ENCODE measurements at regions not wholly inside any gene's neighbourhood (a gene's known extent, or its start where the extent isn't known, plus 50 kb on each side); places are given as distances from the start of the nearest gene placed in this dataset.

DNA sequence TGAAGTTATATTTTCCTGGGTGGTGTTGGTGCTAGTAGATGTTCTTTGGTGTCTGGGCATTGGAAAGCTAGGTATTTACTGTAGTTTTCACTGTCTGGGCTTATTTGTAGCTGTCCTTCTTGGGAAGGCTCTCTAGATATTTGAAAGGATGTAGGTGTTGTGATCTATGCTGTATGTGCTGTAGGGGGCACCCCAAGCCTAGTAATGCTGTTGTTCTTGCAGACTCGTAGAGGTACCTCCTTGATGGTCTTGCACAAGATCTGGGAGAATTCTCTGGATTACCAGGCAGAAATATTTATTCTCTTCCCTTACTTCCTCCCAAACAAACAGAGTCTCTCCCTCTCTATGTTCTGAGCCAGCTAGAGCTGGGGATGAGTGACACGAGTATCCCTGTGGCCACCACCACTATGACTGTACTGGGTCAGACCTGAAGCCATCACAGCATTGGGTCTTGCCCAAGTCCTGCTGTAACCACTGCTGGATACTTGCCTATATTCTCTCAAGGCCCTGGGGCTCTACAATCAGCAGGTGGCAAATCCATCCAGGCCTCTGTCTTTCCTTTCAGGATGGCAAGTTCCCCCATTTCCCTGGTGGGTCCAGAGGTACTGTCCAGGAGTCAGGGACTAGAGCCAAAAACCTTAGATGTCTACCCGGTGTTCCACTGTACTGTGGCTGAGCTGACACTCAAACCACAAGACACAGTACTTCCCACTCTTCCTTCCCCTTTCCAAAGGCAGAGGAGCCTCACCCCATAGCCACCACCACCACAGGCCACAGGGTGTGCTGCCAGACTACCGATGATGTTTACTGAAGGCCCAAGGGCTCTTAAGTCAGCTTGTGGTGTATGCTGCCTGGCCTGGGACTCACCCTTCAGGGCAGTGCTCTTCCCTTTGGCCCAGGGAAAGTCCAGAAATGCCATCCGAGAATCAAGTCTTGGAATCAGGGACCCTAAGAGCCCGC is 195.2 kb upstream of the DPPA4 start:
- H3K4me1 ChIP-seq (ENCODE audit: insufficient read depth, low read length) = no peaks in the 10 kb centered on the region
- H3K27me3 ChIP-seq (ENCODE audit: insufficient read depth, low read length) = no peaks in the 10 kb centered on the region
- no peak overlapping the region for H3K4me3 ChIP-seq (ENCODE audit: low read length)
- no peaks in the 10 kb centered on the region for H3K9me3 ChIP-seq (ENCODE audit: low read depth, low read length)

DNA sequence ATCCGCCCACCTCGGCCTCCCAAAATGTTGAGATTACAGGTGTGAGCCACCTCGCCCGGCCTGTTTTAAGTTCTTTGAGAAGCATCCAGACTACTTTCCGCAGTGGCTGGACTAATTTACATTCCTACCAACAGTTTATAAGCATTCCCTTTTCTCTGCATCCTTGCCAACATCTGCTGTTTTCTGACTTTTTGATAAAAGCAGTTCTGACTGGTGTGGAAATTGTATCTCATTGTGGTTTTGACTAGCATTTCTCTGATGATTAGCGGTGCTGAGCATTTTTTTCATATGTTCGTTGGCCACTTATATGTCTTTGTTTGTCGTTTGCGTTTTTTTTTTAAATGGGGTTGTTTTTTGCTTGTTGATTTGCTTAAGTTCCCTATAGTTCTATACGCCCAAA is 208.4 kb upstream of the DPPA4 start:
- Histone ChIP-seq H3K27me3 (ENCODE audit: insufficient read depth, low read length) (no peaks in the 10 kb centered on the region), H3K9me3 (ENCODE audit: low read depth, low read length) (no peaks in the 10 kb centered on the region), H3K4me3 (ENCODE audit: low read length) (no peak overlapping the region)

DNA sequence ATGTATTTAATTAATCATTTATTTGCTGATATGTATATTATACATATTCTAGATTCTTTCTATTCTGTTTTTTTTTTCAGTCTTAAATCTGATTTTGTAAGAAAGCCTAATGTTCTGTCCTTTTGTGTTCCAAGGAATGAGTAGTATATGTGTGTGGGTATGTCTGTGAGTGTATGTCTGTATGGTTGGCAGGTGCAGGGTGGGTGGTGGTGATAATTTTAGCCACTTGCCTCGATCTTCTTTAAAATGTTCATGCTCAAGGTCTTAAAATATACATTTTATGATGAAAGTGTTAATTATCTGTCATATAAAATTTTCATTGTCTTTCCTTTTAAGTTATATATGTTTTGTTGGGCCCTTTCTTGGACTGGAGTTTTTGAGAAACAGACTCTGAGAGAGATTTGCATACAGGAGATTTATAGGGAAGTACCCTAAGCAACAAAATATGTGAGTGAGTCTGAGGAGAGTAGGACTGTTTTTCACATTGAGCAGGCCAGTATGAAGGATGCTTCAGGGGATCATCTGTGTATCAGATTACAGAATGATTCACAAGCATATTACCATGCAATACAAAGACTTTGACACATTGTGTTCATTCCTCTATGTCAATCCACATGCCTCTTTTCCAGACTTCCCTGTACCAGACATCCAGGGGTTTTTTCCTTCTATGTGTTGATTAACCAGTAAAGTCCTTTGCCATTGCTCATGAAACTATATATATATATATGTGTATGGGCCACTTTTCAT is 211.0 kb upstream of the DPPA4 start:
- no peaks in the 10 kb centered on the region for H3K27me3 ChIP-seq (ENCODE audit: insufficient read depth, low read length)
- no peaks in the 10 kb centered on the region for H3K4me1 ChIP-seq (ENCODE audit: insufficient read depth, low read length)
- no peaks in the 10 kb centered on the region for H3K9me3 ChIP-seq (ENCODE audit: low read depth, low read length)
- H3K4me3 ChIP-seq (ENCODE audit: low read length) = no peak overlapping the region

More for the DNA sequence above, 208.4 kb upstream of the DPPA4 start:
- H3K4me1 ChIP-seq (ENCODE audit: insufficient read depth, low read length) = no peaks in the 10 kb centered on the region

DNA sequence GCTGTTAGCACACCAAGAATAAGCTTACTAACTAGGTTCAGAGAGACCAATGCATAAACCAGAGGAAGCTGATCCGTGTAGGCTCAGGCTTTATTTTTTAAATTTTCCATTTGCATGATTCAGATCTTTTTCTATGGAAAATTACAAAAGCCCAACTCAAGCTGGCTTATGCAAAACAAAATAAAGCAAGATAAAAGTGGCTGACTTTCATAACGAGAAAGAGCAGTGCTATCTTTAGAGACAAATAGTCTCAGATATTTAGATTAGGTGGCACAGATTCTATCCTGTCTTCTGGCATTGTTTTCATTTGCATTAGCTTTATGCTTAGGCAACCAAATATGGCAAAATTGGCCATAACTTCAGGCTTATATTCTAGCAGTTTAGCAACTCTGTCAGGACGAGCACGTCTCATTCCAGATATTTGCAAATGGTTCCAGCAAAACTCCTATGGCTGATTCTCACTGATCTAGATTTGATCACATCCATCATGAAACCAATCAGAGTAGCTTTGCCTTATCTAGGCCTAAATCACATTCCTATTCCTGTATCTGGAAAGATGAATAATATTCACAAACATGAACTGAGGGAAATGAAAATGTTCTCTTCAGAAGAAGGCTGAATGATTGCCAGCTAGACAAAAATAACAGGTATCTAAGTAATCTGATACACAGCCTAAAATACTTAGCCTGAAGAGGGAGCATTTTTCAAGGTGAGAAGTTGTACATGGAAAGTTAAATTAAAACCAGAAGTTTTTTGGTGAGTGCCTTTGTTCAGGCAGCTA is 216.4 kb upstream of the DPPA4 start:
- Histone ChIP-seq H3K4me1 (ENCODE audit: insufficient read depth, low read length) (no peaks in the 10 kb centered on the region), H3K9me3 (ENCODE audit: low read depth, low read length) (no peaks in the 10 kb centered on the region), H3K4me3 (ENCODE audit: low read length) (no peak overlapping the region)

DNA sequence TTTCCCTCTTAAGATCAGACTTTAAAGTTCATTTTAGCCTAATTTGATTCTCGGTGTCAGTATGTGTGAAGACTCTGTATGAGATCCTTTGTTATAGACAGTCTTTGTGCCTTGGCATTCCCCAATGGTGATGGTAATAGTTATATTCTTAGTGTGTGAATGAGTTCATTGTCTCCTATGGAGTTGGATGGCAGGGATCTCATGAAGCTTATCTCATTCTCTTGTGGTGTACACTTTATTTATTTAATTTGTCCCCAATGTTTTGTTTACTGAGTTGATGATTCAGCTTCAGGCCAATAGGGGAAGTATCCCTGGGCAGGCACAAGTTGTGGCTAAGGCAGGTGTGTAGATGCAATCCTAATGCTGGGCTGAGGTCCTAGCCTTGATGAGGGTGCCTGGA is 222.0 kb upstream of the DPPA4 start:
- Histone ChIP-seq H3K9me3 (ENCODE audit: low read depth, low read length) (no peaks in the 10 kb centered on the region), H3K4me1 (ENCODE audit: insufficient read depth, low read length) (no peaks in the 10 kb centered on the region), H3K27me3 (ENCODE audit: insufficient read depth, low read length) (no peaks in the 10 kb centered on the region), H3K4me3 (ENCODE audit: low read length) (no peak overlapping the region)

More for the DNA sequence above, 216.4 kb upstream of the DPPA4 start:
- no peaks in the 10 kb centered on the region for H3K27me3 ChIP-seq (ENCODE audit: insufficient read depth, low read length)

DNA sequence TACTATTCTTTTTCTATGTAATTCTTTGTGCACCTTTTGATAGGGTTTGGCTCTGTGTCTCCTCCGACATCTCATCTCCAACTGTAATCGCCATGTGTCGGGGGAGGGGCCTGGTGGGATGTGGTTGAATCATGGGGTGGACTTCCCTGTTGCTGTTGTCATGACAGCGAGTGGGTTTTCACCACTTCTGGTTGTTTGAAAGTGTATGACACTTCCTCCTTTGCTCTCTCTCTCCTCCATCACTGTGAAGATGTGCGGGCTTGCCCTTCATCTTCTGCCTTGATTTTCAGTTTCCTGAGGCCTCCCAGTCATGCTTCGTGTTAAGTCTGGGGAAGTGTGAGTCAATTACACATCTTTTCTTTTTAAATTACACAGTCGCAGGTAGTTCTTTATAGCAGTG is 225.8 kb upstream of the DPPA4 start:
- no peaks in the 10 kb centered on the region for H3K27me3 ChIP-seq (ENCODE audit: insufficient read depth, low read length)
- H3K4me1 ChIP-seq (ENCODE audit: insufficient read depth, low read length) = no peaks in the 10 kb centered on the region
- no peak overlapping the region for H3K4me3 ChIP-seq (ENCODE audit: low read length)
- H3K9me3 ChIP-seq (ENCODE audit: low read depth, low read length) = no peaks in the 10 kb centered on the region

DNA sequence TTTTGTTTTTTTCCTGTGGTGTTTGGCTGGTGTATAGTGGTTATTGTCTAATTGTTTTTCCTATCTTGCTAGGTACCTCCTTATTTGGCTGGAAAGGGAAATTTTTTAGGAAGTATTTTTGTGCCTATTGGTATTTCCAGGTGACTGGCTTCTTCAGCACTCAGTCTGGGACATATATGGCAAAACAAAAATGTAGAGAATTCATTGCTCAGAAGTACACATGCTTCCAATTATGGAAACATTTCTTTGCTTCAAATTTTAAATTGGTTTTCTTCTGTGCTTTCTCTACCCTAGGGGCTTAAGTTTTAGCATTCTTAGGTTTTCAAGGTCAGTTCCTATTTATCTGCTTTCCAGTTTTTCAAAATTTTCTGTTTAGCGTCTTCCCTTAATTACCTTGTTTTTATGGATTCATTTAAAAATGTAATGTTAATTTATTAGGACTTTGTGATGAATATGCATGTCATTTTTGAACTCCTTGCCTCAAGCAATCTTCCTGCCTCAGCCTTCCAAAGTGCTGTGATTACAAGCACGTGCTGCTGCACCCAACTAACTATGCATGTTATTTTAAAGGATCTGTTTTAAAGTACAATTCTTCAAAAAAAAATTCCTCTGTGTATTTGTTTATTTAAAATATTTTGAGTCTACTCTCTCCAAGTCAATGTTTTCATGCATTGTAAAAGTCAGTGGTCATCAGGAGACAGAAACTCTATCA is 231.9 kb upstream of the DPPA4 start:
- H3K9me3 ChIP-seq (ENCODE audit: low read depth, low read length) = no peaks in the 10 kb centered on the region
- H3K27me3 ChIP-seq (ENCODE audit: insufficient read depth, low read length) = no peaks in the 10 kb centered on the region
- H3K4me3 ChIP-seq (ENCODE audit: low read length) = no peak overlapping the region
- no peaks in the 10 kb centered on the region for H3K4me1 ChIP-seq (ENCODE audit: insufficient read depth, low read length)

DNA sequence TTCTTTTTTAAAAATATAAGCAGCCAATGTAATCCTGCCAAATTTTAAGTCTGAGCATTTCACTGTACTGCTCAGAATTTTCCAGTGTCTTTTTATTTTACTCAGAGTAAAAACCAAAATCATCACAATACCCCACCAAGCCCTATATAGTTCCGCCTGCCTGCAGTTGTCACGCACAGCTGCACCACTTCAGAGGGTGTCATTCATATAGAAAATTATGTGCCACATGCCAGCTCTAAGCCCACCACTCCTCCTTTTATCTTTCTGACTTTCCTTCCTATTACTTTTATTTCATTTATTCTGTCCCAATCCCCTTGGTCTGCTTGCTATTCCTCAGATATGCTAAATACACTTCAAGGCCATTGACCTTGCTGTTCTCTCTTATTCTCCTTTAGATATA is 233.1 kb upstream of the DPPA4 start:
- H3K27me3 ChIP-seq (ENCODE audit: insufficient read depth, low read length) = no peaks in the 10 kb centered on the region
- H3K9me3 ChIP-seq (ENCODE audit: low read depth, low read length) = no peaks in the 10 kb centered on the region
- H3K4me1 ChIP-seq (ENCODE audit: insufficient read depth, low read length) = no peaks in the 10 kb centered on the region
- no peak overlapping the region for H3K4me3 ChIP-seq (ENCODE audit: low read length)

DNA sequence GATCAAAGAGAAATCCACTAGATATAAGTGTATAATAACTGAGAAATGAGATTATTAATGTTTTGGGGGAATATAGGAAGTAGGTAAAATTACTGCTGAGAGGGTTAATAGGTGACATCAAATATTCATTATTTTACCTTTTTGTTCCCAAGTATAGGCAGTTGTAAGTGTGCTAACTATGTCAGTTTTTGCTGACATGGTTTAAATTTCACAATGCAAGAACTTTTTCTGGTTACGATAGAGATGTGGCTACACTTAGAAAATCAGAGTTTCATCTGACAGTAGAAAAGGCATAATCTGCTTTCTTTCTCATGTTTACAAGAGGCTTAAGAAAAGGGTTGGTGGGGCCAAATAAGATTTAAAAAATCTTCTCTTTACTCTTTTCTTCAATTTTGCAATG is 235.0 kb upstream of the DPPA4 start:
- H3K9me3 ChIP-seq (ENCODE audit: low read depth, low read length) = no peaks in the 10 kb centered on the region
- H3K4me1 ChIP-seq (ENCODE audit: insufficient read depth, low read length) = no peaks in the 10 kb centered on the region
- no peaks in the 10 kb centered on the region for H3K27me3 ChIP-seq (ENCODE audit: insufficient read depth, low read length)
- H3K4me3 ChIP-seq (ENCODE audit: low read length) = no peak overlapping the region

DNA sequence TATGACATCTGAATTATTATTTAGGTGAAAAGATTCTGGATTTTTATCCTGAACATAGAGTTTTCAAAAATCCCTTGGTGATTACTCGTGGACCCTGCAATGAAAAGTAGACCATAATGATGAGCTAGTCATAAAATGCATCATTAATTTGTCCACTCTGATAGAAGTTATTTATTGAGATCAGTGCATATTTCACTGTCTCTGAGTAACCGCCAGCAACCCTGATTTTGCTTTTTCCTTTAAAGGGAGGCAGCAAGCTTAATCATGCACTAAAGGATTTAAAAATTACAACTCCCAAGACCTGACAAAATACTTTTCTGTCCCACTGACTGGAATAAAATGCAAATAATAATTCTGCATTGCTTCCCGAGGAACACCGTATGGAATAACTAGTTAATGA is 259.6 kb upstream of the DPPA4 start:
- no peaks in the 10 kb centered on the region for H3K27me3 ChIP-seq (ENCODE audit: insufficient read depth, low read length)
- H3K4me3 ChIP-seq (ENCODE audit: low read length) = no peak overlapping the region
- no peaks in the 10 kb centered on the region for H3K4me1 ChIP-seq (ENCODE audit: insufficient read depth, low read length)
- H3K9me3 ChIP-seq (ENCODE audit: low read depth, low read length) = no peaks in the 10 kb centered on the region

DNA sequence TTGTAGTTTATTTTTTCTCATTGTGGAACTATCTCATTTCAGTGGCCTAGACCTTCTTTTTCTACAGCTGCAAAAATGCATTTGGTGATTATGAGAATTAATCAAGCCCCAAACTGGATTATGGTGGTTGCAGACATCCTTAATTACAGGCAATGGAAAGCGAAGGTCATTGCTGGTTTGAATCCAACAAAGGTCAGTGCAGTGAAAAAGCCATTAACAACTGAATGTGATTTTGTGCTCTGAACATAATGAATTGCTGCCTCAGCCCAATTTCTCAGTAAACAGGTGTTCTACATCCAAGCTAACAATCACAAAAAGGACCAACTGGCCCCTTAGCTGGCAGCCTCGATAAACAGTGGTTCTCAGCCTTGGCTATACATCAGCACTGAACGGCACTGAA is 260.1 kb upstream of the DPPA4 start:
- H3K4me3 ChIP-seq (ENCODE audit: low read length) = no peak overlapping the region
- no peaks in the 10 kb centered on the region for H3K27me3 ChIP-seq (ENCODE audit: insufficient read depth, low read length)
- no peaks in the 10 kb centered on the region for H3K9me3 ChIP-seq (ENCODE audit: low read depth, low read length)
- H3K4me1 ChIP-seq (ENCODE audit: insufficient read depth, low read length) = no peaks in the 10 kb centered on the region

DNA sequence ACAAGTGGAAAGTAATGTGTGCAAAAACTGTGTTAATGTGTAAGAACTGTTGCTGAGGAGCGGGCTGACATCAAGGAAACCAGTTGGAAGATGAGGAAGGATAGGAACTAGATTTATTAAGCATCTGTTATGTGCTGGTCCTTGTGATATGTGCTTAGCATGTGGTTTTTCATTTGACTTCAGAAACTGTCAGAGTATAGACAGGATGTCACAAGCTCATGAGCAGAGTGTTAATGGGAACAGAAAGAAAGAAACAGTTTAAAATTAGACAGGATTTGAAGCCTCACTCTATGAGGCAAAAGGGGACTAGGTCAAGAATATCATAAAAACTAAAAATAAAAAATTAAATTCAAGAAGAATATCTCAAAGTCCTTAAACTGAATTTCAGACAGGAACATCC is 270.6 kb upstream of the DPPA4 start:
- no peaks in the 10 kb centered on the region for H3K27me3 ChIP-seq (ENCODE audit: insufficient read depth, low read length)
- H3K9me3 ChIP-seq (ENCODE audit: low read depth, low read length) = no peaks in the 10 kb centered on the region
- H3K4me3 ChIP-seq (ENCODE audit: low read length) = no peak overlapping the region
- H3K4me1 ChIP-seq (ENCODE audit: insufficient read depth, low read length) = no peaks in the 10 kb centered on the region

DNA sequence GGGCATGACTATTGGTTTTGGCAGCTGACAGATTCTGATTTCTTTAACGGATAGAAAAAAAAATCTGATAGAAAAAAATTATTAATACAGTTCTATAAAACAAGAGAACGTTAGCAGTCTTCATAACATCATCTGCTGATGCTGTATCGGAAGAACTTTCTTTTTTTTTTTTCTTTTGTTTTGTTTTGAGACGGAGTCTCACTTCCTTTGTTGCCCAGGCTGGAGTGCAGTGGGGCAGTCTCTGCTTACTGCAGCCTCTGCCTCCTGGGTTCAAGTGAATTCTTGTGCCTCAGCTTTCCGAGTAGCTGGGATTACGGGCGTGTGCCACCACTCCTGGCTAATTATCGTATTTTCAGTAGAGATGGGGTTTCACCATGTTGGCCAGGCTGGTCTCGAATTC is 271.2 kb upstream of the DPPA4 start:
- no peaks in the 10 kb centered on the region for H3K9me3 ChIP-seq (ENCODE audit: low read depth, low read length)
- H3K4me1 ChIP-seq (ENCODE audit: insufficient read depth, low read length) = no peaks in the 10 kb centered on the region
- no peak overlapping the region for H3K4me3 ChIP-seq (ENCODE audit: low read length)
- no peaks in the 10 kb centered on the region for H3K27me3 ChIP-seq (ENCODE audit: insufficient read depth, low read length)

DNA sequence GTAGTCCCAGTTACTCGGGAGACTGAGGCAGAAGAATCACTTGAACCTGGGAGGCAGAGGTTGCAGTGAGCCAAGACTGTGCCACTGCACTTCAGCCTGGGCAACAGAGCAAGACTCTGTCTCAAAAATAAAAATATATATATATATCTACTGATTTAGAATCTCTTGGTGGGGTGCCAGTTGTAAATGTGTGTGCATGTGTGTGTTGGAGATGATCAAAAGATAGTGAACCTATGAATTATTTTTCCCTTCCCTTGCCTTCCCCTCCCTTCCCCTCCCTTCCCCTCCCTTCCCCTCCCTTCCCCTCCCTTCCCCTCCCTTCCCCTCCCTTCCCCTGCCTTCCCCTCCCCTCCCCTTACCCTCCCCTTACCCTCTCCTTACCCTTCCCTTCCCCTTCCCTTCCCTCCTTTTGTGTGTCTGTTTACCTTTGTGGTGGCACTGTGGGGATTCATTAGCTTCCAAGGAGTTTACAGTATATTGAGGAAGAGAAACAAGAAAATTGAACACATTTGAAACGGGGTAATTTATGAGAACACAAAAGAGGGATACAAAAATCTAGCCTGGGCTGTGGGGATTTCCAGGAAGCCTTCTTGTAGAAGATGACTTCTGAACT is 281.5 kb upstream of the DPPA4 start:
- Histone ChIP-seq H3K4me3 (ENCODE audit: low read length) (no peak overlapping the region), H3K27me3 (ENCODE audit: insufficient read depth, low read length) (no peaks in the 10 kb centered on the region)

More for the DNA sequence above, 281.5 kb upstream of the DPPA4 start:
- H3K9me3 ChIP-seq (ENCODE audit: low read depth, low read length) = no peaks in the 10 kb centered on the region
- no peaks in the 10 kb centered on the region for H3K4me1 ChIP-seq (ENCODE audit: insufficient read depth, low read length)

Data from mononuclear cell (primary cell).